Endothelial cell of umbilical vein (primary cell): ENCODE measurements at regions not wholly inside any gene's neighbourhood (a gene's known extent, or its start where the extent isn't known, plus 50 kb on each side); places are given as distances from the start of the nearest gene placed in this dataset.

ENCODE experiments used
- BruUV-seq: library from RNA; stranded (reverse); fragments of 400-500 nt; replicated peaks from 2 replicates; lab custom pipeline; 2021; lab: Mats Ljungman, UMichigan
- CTCF ChIA-PET: fragments of 300-600, 350-600 bp; sonication (Branson Sonifier 250); formaldehyde crosslinking; loops from one replicate; lab custom pipeline; 2021; ENCODE audit warnings: antibody characterized with exemption, inconsistent platforms; lab: Charles Lee
- POLR2A ChIA-PET: fragments of 300-600, 350-600 bp; sonication (Branson Sonifier 250); formaldehyde crosslinking; loops from one replicate; lab custom pipeline; 2021; ENCODE audit warnings: antibody characterized with exemption, inconsistent platforms; lab: Charles Lee
- DNase-seq: peaks from one replicate; pipeline ENCODE4 v3.0.0-alpha.2; 2011; ENCODE audit warnings: low read depth, low spot score
- FAIRE-seq: peaks from 2 replicates; lab custom pipeline; 2011; peaks lifted over from hg19 to GRCh38; lab: Jason Lieb, UNC
- H2AFZ ChIP-seq: 2 replicates; pipeline ENCODE4 v1.6.0; 2012; ENCODE audit warnings: low read depth, low read length, control low read depth, inconsistent platforms
- H3K27ac ChIP-seq: 2 replicates; pipeline ENCODE4 v1.5.1; 2011; ENCODE audit warnings: low read depth, mild to moderate bottlenecking, control low read depth, low read length, moderate library complexity; ENCODE audit not compliant: insufficient read depth
- H3K27me3 ChIP-seq, 2 experiments: 2 replicates each; pipeline versions ENCODE4 v1.6.0 to v1.6.1; 2011; ENCODE audit warnings: low read length in 2 of 2, mixed read lengths in 1 of 2; ENCODE audit not compliant: control insufficient read depth in 2 of 2, insufficient read depth in 2 of 2
- H3K36me3 ChIP-seq, 2 experiments: 2 replicates in 1 of 2; 3 replicates in 1 of 2; pipeline ENCODE4 v1.5.1; 2011; ENCODE audit warnings: low read length in 2 of 2, mild to moderate bottlenecking in 1 of 2, moderate library complexity in 1 of 2; ENCODE audit not compliant: control insufficient read depth in 2 of 2, insufficient read depth in 2 of 2; ENCODE audit errors: extremely low read depth in 1 of 2
- H3K4me1 ChIP-seq: 3 replicates; pipeline ENCODE4 v1.5.1; 2011; ENCODE audit warnings: mild to moderate bottlenecking, low read length; ENCODE audit not compliant: control insufficient read depth, insufficient read depth; ENCODE audit errors: extremely low read depth
- H3K4me2 ChIP-seq: 2 replicates; pipeline ENCODE4 v1.6.1; 2011; ENCODE audit warnings: low read length, control low read depth, mixed read lengths; ENCODE audit not compliant: insufficient read depth
- H3K4me3 ChIP-seq, 3 experiments: fragments of 200-600 bp in 1 of 3; sonication (generic), shearing (Covaris generic) in 1 of 3; replicated peaks in 1 of 3; 2 replicates each; pipeline ENCODE4 v1.5.1; 2011 to 2016; ENCODE audit warnings: control low read depth in 3 of 3, low read length in 3 of 3, mild to moderate bottlenecking in 2 of 3, inconsistent platforms in 1 of 3, low read depth in 1 of 3, moderate library complexity in 1 of 3; ENCODE audit not compliant: insufficient read depth in 1 of 3
- H3K79me2 ChIP-seq: 2 replicates; pipeline ENCODE4 v1.6.0; 2012; ENCODE audit warnings: low read length, inconsistent platforms; ENCODE audit not compliant: control insufficient read depth, insufficient read depth
- H3K9ac ChIP-seq: replicated peaks from 2 replicates; pipeline ENCODE3; 2011; ENCODE audit warnings: low read length, control low read depth; ENCODE audit not compliant: insufficient read depth; ENCODE audit errors: extremely low read depth
- H3K9me1 ChIP-seq: replicated peaks from 3 replicates; pipeline ENCODE4 v1.6.0; 2011; ENCODE audit warnings: mild to moderate bottlenecking, low read length; ENCODE audit not compliant: control insufficient read depth, insufficient read depth; ENCODE audit errors: extremely low read depth
- H3K9me3 ChIP-seq: replicated peaks from 2 replicates; pipeline ENCODE4 v1.5.1; 2012; ENCODE audit warnings: low read length, inconsistent platforms; ENCODE audit not compliant: control insufficient read depth, insufficient read depth
- H4K20me1 ChIP-seq: replicated peaks from 2 replicates; pipeline ENCODE3; 2011; ENCODE audit warnings: mild to moderate bottlenecking, low read length; ENCODE audit not compliant: control insufficient read depth, insufficient read depth; ENCODE audit errors: extremely low read depth
- CTCF ChIP-seq, 2 donors: IDR thresholded peaks; 1 replicate in 1 of 2; 2 replicates in 1 of 2; pipeline ENCODE4 v1.5.1; 2011; ENCODE audit warnings: low read length in 2 of 2, mild to moderate bottlenecking in 2 of 2, moderate library complexity in 2 of 2, control low read depth in 1 of 2, inconsistent platforms in 1 of 2, low read depth in 1 of 2; ENCODE audit not compliant: insufficient read depth in 1 of 2; ENCODE audit errors: extremely low read depth in 1 of 2
- EZH2 ChIP-seq: IDR thresholded peaks from 2 replicates; pipeline ENCODE4 v1.6.1; 2012; ENCODE audit warnings: borderline replicate concordance, low read depth, mild to moderate bottlenecking, moderate library complexity, low read length, inconsistent platforms; ENCODE audit not compliant: severe bottlenecking
- FOS ChIP-seq: IDR thresholded peaks from 2 replicates; pipeline ENCODE4 v1.6.1; 2011; ENCODE audit warnings: mild to moderate bottlenecking, low read length, moderate library complexity, borderline replicate concordance; ENCODE audit not compliant: insufficient read depth
- GATA2 ChIP-seq: IDR thresholded peaks from 2 replicates; pipeline ENCODE4 v1.7.0; 2011; ENCODE audit warnings: low read depth, mild to moderate bottlenecking, moderate library complexity, mixed read lengths, low read length; ENCODE audit not compliant: insufficient read length, insufficient read depth
- JUN ChIP-seq: IDR thresholded peaks from 2 replicates; pipeline ENCODE4 v1.6.1; 2011; ENCODE audit warnings: borderline replicate concordance, low read depth; ENCODE audit not compliant: insufficient read length, insufficient read depth
- MYC ChIP-seq: IDR thresholded peaks from one replicate; pipeline ENCODE4 v1.6.1; 2011; ENCODE audit warnings: mild to moderate bottlenecking, low read depth, low read length
- POLR2A ChIP-seq: IDR thresholded peaks from 2 replicates; pipeline ENCODE4 v1.6.1; 2012; ENCODE audit warnings: low read depth, mild to moderate bottlenecking, control low read depth, low read length
- POLR2AphosphoS5 ChIP-seq: IDR thresholded peaks from 2 replicates; pipeline ENCODE4 v1.6.1; 2012; ENCODE audit warnings: low read depth, mild to moderate bottlenecking, control low read depth, low read length, moderate library complexity; ENCODE audit not compliant: insufficient read depth
- dilution Hi-C: fragments of 300-500 bp; cut with MboI; formaldehyde crosslinking; loops from one replicate; pipeline ENCODE4 v1.15.0; 2019; ENCODE audit warnings: low sequenced_read_pairs; ENCODE audit not compliant: extremely low pct_ligation_motif_present
- intact Hi-C: fragments of 100-400 bp; cut with micrococcal nuclease; formaldehyde crosslinking; loops from one replicate; pipeline ENCODE4 v1.10.0; 2022
- TF ChIP-seq, protein P1 (sequence below): IDR thresholded peaks from 2 replicates; pipeline ENCODE4 v1.6.1; 2011; ENCODE audit not compliant: insufficient read depth, insufficient read length

GRCh38 chr14:48890333-48890732, 695.8 kb downstream of the RPS29 start:
- H3K4me3 ChIP-seq: no peak overlapping the region
- DNase-seq: no peak
- intact Hi-C loops: no loop called here
- no peak for FAIRE-seq
- no peak overlapping the region for H2AFZ ChIP-seq
- H3K27ac ChIP-seq: no peak overlapping the region
- no peaks in the 10 kb centered on the region for H3K36me3 ChIP-seq
- no peak overlapping the region for H3K9ac ChIP-seq
- H4K20me1 ChIP-seq: no peaks in the 10 kb centered on the region
- H3K79me2 ChIP-seq: no peaks in the 10 kb centered on the region
- dilution Hi-C loops: no loop called here
- H3K9me3 ChIP-seq: no peaks in the 10 kb centered on the region
- no TSS peak for BruUV-seq
- no peaks in the 10 kb centered on the region for H3K4me1 ChIP-seq
- TF ChIP-seq MYC: no peak
- TF ChIP-seq POLR2A: no peak
- TF ChIP-seq POLR2AphosphoS5: no peak
- TF ChIP-seq, protein P1, sequence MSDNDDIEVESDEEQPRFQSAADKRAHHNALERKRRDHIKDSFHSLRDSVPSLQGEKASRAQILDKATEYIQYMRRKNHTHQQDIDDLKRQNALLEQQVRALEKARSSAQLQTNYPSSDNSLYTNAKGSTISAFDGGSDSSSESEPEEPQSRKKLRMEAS: no peak
- no peak for TF ChIP-seq CTCF (IDR thresholded peaks at IDR 0.05; ENCODE audit: extremely low read depth in 1 of 2, insufficient read depth in 1 of 2, low read depth in 1 of 2, low read length in 2 of 2)
- TF ChIP-seq EZH2: no peak
- no peak for TF ChIP-seq GATA2
- TF ChIP-seq JUN: no peak
- TF ChIP-seq FOS: no peak
- ChIA-PET CTCF (interaction anchor here (0.6 kb wide), 1 partner anchor 1111 kb away, joined by 3 read pairs; no protein-coding TSS in a partner anchor), POLR2A (no interaction called here)
- no peak overlapping the region for H3K4me2 ChIP-seq
- no peaks in the 10 kb centered on the region for H3K27me3 ChIP-seq
- no peaks in the 10 kb centered on the region for H3K9me1 ChIP-seq
